RCC 7860 (cell line): ENCODE measurements at regions not wholly inside any gene's neighbourhood (a gene's known extent, or its start where the extent isn't known, plus 50 kb on each side); places are given as distances from the start of the nearest gene placed in this dataset.

ENCODE experiments used
- DNase-seq: peaks from one replicate; pipeline ENCODE4 v3.0.0-alpha.2; 2015; ENCODE audit warnings: low spot score
- FAIRE-seq: peaks from 2 replicates; lab custom pipeline; 2012; peaks lifted over from hg19 to GRCh38; lab: Jason Lieb, UNC

DNA sequence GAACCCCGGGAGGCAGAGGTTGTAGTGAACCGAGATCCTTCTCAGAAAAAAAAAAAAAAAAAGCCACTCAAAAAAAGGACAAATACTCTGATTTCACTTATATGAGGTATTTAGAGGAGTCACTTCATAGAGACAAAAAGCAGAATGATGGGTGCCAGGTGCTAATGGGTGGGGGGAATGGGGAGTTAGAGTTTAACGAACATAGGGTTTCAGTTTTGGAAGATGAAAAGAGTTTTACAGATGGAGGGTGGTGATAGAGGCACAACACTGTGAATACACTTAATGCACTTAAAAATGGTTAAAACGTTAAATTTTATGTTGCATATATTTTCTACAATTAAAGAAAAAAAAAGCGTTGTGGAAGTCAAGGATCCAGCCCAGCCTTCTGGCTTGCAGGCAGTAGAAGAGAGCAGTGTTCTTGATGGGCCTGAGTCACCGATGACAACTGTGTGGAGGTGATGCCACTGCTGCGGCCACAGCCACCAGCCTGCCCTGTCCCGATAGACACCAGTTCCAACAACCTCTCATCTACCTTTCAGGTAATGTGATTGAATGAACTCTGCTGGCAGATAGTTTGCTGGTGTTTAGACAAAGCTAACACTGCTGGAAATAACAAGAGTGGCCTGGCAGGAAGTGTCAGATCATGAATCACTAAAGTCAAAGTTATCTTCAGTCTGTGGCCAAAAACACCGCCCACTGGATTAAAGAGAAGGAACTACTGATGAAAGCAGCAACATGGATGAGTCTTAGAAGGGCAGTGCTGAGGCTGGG is 49.9 kb upstream of the COX10 start:
- DNase-seq = no peak
- FAIRE-seq = no peak
